OCI-LY7 (cell line): ENCODE measurements at regions not wholly inside any gene's neighbourhood (a gene's known extent, or its start where the extent isn't known, plus 50 kb on each side); places are given as distances from the start of the nearest gene placed in this dataset.

Source experiments
- CTCF ChIP-seq: fragments of 200-600 bp; sonication (generic); conservative IDR thresholded peaks from 2 replicates; pipeline ENCODE4 v1.5.1; 2014; ENCODE audit warnings: mild to moderate bottlenecking, antibody characterized with exemption, low read length, moderate library complexity, mixed read lengths
- EZH2phosphoT487 ChIP-seq: fragments of 200-600 bp; sonication (generic); IDR thresholded peaks from 2 replicates; pipeline ENCODE4 v1.6.1; 2018; ENCODE audit warnings: low read depth, borderline replicate concordance, mild to moderate bottlenecking, mixed run types, antibody characterized with exemption, low read length, moderate library complexity, mixed read lengths

- no peak for TF ChIP-seq CTCF
- no peak for TF ChIP-seq EZH2phosphoT487
Measured at GRCh38 chr10:59090817-59091622, 85.4 kb upstream of the PHYHIPL start.
